NOMO-1 treated with DMSO at 0.1 percent for 48 hours (cell line): ENCODE measurements at regions not wholly inside any gene's neighbourhood (a gene's known extent, or its start where the extent isn't known, plus 50 kb on each side); places are given as distances from the start of the nearest gene placed in this dataset.

ENCODE experiments used
- DNase-seq: peaks from one replicate; lab custom pipeline; 2025; ENCODE audit not compliant: unreplicated experiment; lab: John Stamatoyannopoulos, UW

DNA sequence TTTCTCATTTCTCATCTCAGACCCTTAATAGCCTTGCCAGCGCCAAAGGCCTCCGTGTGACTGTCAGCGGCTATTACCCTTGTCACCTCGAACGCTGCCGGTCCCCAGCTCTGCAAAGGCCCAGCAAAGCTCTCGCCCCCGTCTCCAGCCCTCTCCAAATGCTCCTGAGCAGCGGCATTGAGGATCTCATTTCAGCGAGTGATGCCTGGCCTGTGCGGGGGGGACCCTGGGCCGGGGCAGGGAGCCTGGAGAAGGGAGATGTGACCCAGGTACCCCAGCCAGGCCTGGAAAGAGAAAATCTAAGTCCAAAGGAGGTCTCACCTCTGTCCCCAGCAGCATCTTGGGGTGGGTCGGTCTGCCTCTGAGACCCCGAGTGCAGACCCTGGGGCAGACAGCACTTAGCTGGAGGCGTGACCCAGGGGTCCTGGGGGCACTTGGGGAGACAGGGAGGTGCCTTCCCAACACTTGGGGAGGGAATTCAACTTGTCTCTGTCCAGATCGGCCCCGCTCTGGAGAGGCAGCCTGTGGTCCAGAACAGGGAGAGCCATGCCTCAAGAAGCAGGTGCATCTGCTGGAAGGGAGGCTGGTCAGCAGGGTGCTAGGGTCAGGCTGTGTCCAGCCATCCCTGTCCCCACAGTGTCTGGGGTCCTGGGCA, 521.3 kb downstream of the TBC1D22A start:
- no peak for DNase-seq

DNA sequence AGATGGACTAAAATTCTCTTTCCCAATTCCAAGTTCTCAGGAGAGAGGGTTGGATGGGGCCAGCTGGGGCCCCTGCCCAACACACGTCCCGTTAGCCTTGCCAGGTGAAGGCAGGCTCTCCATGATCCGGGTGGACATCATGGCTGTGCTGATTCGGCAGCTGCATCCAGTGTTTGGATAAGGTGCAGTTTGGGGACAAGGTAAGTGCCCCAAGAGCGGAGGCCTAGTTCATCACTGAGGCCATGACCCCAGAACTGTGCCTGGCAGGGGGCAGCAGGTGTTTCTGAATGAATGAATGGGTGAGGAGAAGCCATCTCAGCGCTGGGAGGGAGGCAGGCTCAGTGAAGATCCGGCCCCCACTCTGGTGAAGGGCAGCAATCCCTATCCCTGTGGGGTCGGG, 520.4 kb downstream of the TBC1D22A start:
- DNase-seq = no peak

DNA sequence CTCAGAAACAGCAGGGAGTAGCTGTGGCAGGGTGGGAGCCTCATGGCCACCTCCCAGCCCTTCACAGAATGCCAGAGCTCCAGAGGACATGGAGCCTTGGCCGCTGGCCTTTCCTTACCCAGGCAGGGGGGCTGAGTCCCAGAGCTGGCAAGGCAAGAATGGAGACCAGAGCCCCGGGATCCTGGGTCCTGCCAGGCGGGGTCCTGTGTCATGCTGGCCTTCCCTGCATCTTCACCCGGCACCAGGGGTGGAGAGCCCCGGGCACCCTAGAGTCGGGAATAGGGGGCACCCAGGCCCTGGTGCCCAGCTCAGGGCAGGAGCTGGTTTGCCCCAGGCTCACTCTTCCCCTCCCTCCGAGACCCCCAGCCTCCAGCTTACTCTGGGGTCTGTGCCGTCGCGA, 519.9 kb downstream of the TBC1D22A start:
- DNase-seq = no peak

DNA sequence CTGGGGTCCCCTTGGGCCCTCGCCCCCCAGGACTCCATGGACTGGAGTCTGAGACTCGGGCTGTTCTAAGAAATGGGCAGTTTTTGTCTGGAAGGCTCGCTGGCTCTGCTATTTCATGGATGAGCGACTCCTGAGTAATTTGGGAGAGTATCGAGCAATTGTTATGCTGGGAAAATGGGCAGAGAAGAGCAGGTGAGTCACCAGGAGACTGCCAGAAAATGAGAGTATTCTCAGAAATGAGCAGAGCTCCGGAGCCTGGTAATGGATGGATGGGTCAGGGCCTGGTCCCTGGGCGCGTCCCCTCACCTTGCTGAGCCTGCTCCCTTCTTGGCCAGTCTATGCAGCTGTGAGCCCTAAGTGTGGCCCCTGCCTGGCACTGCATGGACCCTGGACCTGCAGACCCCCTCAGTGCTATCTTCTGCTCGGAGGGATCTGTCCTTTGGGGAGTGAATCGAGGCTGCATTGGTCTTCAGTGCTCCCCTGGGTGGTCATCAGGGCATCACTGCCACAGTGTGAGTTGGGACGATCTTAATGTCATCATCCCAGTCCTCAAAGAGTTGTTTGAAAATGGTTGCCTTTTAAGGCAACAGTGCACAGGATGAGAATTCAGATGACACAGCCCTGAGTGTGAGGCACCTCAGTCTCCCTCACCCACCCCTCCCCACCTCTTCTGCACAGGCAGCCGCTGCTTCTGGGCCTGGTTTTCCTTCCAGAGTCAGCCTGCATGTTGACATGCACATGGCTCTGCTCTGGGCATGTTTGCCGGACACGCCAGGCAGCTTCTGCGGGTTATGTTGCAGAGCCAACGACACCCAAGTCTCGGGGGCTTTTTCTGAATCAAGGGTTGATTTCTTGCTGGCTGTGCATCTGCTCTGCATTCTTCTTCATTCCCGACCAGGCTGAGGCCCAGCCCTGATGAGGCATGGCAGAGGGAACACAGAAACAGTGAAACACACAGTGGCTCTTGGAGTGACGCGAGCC, 519.0 kb downstream of the TBC1D22A start:
- DNase-seq = no peak

DNA sequence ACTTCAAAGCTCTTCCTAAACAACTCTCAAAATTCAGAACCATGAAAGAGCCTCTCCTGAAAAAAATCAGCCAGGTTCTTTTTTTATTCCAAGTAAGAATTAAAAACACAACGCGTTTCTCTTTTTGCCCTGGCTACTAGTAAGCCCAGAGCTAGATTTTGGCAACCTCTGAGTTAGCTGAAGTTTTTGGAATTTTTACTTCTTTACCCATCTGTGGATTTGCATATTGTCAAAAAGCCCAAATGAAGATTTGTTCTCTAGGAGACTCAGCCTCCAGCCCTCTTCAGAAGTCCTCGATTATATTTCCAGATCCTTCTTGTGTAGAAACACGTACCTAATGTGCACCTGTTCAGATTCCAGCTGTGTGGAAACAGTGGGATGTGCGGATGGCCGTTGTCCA, 517.9 kb downstream of the TBC1D22A start:
- DNase-seq = no peak

DNA sequence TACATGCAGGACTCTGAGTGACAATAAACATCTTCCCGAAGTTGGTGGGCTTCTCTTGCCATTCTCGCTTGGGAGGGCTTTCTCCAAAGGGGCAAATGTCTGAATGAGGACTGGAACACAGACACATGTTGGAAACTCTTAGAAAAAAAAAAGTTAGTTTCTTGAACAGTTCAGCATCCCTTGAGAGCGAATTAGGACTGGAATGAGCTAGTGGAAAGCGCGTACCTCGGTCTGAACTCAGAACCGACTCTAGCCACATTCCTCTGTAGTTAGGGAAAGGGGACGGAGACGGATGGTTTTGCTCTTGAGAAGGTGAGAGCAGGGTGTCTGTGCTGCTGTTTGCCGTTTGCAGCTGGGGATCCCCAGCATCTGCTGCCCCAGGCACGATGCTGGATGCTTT, 517.3 kb downstream of the TBC1D22A start:
- DNase-seq = no peak

DNA sequence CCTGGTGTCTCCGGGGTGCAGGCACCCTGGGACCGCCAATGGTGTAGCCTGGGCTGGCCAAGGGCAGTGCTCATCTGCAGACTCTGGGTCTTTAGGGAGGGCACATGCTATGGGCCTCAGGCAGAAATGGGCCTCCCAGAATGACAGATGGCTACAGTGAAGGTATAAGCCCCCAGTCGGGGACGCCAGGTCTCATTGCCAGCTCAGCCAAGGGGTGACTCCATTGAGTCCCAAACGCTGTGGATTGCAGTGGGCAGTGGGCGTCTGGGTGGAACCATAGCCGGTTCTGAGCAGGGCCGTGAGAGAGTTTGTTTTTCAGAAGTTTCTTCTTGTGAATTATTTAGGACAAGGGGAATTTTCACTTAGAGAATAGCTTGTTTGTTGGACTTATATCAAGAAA, 516.9 kb downstream of the TBC1D22A start:
- DNase-seq = no peak

DNA sequence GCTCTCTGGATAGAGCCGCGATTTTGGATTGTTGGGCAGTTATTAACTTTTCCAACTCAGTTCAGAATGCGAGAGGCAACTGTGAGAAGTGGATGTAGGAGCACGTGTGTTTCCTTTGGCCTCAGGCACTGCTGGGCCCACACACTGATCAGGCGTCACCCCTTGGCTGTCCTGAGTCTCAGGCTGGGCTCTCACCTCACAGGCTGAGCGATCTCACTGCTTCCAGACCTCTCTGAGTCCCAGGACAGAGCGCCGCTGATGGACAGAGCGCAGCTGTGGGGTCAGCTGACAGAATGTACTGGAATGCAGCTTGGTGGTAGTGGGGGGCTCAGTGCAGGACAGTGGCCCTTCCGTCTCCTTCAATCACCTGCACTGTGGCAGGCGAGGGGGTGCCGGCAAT, 516.2 kb downstream of the TBC1D22A start:
- DNase-seq = no peak

DNA sequence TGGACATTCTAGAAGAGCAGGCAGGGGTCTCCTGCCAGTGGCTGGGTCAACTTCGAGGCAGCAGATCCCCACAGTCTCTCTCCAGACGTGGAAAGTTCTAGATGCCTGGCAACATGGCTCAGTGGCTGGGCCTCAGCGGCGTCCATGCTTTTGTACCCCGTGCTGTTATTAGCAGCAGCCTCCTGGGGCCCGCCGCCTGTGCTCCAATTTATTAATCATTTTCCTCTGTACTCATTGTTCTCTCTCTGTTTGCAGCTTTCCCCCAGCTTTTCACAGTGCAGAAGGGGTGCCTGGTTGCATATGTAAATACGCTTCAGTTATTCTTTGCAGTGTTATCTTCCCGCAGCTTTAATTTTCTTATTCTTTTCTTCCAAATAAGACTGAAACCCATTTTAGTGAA, 515.1 kb downstream of the TBC1D22A start:
- DNase-seq = no peak

DNA sequence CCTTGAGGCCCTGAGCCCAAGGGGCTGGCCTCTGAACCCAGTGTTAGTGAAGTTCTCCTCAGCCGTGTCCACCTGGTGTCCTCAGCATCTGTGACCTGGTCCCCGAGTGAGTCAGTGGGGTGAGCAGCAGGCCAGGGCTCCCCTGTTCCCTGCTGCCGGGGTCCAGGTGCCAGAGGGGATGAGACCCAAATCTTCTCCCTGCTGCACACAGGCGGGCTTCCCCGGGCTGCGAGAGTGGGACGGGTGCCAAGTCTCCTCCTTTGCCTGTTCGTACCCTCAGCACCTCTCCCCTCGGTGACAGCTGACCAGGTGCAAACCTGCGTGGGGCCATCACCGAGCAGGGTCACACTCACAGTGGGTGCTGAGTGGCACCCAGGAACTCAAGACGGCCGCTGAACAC, 514.5 kb downstream of the TBC1D22A start:
- DNase-seq = no peak

DNA sequence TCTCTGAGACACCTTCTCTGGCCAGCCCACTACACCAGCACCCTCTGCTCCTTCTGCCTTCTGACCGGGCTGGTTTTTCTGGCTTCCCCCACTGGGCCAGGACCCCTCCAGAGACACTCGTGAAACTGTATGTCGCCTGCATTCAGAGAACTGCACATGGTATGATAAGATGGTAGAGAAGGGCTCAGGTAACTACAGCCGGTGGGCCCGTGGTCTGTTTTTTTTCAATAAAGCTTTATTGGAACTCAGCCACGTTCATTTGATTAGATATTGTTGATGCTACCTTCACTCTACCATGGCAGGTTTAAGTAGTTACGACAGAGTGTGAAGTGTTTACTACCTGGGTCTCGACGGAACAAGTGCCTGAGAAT, 514.0 kb downstream of the TBC1D22A start:
- DNase-seq = no peak

DNA sequence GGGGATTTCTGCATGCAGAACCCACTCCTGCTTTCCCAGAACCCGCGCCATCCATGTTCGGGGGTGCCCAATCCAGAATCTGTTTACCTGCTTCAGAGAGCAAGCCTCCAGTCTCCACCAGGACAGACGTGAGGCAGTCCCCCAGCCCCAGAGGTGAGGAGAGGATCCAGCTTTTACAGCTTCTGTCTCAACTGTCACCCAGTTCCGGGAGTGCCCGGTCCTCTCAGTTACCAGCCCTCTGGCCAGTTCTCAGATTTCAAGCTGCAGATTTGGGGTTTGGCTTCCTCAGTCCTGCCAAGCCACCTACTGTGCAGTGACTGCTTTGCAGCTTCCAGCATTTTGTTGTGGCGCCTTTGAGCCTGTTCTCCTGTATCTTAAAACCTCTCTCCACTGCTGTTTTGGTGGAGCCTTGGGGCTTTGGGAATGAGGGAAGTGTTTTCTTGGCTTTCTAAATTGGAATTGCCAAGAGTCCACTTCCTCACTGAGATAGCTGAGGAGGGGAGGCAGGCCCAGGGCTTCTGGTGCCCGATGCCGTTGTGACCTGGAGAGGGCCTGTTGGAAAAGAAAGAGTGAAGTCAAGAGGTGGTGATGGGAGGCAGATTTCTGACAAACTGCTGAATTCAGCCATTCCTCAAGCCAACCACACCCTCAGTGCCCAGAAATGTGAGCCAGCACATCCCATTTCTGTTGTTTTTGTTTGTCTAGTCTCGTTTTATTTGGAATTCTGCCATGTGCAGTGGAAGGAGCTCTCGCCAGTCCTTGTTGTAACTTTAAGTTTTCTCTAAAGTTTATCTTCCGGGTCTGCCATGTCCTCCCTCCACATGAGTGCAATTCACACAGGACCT, 513.4 kb downstream of the TBC1D22A start:
- no peak for DNase-seq

DNA sequence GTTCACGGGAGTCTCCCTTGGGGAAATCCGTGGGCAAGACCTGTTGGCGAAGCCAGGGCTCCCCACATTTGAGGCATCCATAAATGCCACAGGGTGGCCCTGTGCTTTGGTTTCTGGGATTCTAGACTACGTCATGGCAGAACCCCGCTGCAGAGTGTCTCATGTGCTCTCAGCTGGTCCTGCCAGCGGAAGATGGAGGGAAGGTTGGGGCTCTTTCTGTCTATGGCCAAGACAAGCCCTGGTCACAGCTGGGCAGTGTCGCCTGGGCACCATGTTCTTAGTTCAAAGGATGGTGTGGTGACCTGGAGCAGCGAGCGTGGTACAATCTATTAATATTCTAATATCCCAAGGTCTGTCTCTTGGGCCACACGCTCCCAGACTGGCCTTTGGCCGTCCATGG, 511.7 kb downstream of the TBC1D22A start:
- no peak for DNase-seq

DNA sequence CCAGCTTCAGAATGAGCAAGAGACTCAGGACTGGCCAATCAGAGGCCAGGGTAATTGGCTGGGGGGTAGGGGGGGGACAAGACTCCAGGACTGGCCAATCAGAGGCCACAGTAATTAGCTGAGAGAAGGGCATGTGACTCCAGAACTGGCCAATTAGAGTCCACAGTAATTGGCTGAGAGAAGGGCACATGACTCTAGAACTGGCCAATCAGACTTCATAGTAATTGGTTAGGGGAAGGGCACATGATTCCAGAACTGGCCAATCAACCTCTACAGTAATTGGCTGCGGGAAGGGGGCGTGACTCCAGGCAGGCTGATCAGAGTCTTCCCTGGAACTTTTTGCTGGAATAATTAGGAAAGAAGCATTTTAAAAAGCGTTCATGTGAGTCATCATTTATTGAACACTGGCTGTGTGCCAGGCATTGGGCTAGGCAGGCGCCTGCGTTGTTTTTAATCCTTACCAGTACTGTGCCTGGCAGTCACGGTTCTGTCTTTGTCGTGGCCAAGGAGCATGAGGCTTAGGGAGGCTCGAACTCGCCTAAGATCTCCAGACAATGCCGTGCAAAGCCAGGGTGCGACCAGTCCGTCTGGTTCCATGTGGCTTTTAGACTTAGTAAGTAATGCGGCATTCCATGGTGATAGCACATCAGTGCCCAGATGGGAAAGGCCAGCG, 508.1 kb downstream of the TBC1D22A start:
- no peak for DNase-seq

DNA sequence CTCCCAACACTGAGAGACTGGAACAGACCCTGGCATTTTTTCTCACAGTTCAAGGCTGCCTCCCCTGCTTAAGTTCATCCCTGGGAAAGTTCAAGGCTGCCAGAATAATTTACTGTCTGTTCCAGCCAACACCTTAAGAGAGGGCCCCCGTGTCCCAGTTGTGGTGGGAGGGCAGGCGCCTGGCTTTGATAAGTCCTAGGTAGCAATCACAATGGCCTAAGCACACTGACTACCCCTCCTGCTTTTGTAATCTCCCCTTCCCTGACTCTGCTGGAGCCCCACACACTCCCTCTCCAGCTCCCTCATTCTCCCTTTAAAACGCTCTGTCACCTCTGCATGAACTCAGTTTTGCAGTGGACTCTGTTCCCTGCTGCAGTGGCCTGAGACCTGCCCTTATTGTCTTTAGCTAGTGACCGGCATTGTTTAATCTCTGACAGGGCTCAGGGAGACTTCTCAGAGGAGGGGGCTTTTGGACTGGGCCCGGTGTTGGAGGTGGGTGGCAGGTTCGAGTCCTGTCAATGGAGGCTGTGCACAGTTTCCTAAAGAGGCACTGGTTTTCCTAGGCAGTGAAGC, 507.2 kb downstream of the TBC1D22A start:
- DNase-seq = no peak

DNA sequence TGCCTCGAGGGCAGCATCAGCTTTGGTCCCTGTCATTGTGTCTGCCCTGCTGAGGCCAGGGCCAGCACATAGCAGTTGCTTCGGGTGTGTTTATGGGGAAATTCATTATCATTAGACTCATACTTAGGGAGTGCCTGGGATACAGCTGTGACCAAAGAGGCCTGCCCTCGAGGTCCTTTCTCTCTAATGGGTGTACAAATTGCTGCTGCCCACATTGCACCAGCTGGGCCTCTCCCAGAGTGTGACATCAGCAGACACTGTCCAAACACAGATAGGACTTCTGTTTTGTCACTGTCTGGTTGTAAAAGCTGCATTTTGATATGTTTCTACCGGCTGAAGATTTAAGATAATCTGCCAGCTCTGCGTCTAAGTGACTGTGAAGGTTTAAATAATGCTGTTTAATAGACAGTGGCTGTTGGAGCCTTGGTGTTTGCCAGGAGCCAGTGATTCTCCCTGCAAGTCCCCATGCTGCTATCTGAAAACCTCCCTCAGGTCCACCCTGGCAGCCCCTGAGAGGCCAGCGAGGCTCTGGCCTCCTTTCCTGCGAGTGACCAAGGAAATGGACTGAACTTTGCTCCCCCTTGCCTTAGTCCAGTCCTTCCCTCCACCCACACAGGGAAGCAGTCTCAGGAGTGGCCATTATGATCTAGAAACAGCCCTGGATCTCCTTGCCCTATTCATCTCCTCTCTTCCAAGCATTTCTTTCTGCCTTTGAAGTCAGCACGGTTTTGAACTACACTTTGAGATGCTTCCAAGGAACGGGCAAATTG, 505.2 kb downstream of the TBC1D22A start:
- no peak for DNase-seq

DNA sequence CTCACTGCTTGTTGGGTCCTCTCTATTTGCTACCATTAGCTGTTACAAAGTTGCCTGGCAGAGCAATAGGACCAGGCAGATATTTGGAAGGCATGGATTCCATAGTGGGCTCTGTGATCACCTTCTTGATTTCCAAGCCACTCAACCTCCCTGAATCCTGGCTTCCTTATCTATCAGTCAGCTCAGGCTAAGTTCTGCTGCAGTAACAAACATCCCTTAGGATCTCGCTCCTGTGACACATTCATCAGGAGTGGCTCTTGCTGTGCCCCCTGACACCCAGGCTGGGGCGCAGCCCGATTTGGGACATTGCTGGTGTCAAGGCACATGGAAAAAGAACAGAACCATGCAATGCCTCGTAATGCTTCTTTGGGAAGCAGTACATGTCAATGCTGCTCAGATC, 503.9 kb downstream of the TBC1D22A start:
- DNase-seq = no peak

DNA sequence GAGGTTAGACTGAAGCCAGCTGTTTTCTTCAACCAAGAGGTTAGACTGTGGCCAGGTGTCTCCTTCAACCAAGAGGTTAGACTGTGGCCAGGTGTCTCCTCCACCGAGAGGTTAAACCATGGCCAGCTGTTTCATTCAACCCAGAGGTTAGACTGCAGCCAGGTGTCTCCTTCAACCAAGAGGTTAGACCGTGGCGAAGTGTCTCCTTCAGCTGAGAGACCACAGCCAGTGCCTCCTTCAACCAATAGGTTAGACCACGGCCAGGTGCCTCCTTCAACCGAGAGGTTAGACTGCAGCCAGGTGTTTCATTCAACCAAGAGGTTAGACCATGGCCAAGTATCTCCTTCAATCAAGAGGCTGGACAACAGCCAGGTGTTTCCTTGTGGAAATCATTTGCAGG, 498.1 kb downstream of the TBC1D22A start:
- DNase-seq = no peak

DNA sequence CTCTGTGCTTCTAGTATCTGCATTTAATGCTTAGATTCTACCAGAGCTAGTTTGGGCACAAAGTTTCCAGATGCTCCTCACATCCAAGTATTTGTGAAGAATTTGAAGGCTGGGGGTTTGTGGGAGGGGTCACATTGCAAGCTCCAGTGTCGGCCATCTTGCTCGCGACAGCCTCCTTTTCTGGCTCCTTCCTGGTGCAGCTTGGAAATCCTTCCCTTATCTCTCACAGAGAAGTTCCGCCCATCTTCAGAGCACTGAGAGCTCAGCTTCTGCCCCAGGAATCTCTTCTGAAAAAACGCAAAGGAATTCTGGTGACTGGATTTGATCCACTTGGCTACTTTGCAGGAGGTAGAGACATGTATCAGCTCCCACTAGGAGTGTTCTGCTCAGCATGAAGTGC, 497.5 kb downstream of the TBC1D22A start:
- no peak for DNase-seq

DNA sequence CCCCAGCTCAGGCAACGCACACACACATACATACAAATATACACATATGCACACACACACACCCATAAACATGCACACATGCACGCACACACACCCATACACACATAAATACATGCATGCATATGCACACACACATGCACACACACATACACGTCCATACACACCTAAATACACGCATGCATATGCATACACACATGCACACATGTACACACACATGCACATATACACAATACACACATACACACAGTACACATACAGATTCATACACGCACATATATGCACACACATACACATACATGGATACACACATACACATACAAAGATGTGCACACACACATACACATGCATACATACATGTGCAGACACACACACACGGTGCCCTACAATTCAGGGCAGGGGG, 496.6 kb downstream of the TBC1D22A start:
- DNase-seq = no peak
